Caki2 (cell line): ENCODE measurements at regions not wholly inside any gene's neighbourhood (a gene's known extent, or its start where the extent isn't known, plus 50 kb on each side); places are given as distances from the start of the nearest gene placed in this dataset.
"Not testable (repeated sequence)": the region's sequence is repeated elsewhere in the genome, so short reads cannot be mapped to it uniquely, and the experiment has no call there.

Experiments used
- DNase-seq: peaks from one replicate; pipeline ENCODE4 v3.0.0-alpha.2; 2015; ENCODE audit warnings: low read depth
- in situ Hi-C: cut with HindIII; loops from 2 replicates; pipeline ENCODE4 v1.10.0; 2016; ENCODE audit warnings: low sequenced_read_pairs, low pct_unique_long_range_greater_than_20kb, mixed read lengths

DNA sequence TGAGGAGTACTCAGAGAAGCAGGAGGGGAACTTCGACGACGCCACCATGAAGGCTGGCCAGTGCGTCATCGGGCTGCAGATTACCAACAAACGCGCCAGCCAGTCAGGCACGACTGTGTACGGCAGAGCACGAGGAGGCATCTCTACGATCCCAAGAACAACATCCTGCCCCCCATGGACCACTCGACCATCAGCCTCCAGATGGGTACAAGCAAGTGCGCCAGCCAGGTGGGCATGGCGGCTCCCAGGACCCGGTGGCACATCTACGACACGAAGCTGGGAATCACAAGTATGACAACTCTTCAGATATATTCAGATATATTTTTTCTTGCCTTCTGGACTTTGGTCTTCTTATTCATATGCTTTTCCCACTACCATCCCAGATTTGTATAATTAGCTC lies 454.5 kb downstream of the TUBA3C start:
- in situ Hi-C loops: not testable (repeated sequence)

DNA sequence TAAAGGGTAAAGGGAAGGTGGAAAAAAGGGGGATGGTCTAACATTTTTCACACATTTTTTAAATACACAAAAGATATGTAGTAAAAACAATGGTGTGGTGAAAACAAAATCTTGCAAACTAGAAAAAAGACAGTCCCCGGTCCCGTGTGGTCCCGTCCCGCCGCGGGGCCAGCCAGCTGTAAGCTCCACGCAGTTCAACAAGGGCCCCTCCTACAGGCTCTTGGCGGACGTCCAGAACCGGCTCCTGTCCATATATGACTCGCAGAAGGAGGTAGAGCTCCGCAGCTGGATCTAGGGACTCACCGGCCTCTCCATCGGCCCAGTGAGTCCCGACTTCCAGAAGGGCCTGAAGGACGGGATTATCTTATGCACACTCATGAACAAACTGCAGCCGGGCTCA lies 455.1 kb downstream of the TUBA3C start:
- DNase-seq, in situ Hi-C loops: not testable (repeated sequence)

More for the DNA sequence above, 454.5 kb downstream of the TUBA3C start:
- not testable (repeated sequence) for DNase-seq

GRCh38 chr13:18725242-18725822 lies 456.3 kb downstream of the TUBA3C start:
- in situ Hi-C loops, DNase-seq: not testable (repeated sequence)

DNA sequence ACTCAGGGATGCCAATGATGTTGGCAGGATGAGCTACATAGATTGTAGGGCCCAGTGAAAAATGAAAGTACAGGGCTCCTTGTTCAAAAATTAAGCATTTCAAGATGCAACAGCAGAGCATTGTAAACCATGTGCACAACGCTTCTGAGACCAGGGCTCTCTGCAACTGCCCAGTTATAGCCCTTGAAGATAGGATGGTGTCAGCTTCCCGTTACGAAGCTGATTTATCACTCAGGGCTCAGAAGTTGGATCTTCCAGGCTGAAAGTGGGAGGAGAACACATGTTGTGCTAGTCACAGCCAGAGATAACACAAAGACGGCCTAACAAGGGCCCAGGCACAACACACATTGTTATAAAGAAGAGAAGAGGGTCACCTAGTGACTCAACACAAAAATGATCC lies 466.7 kb downstream of the TUBA3C start:
- DNase-seq: no peak
- in situ Hi-C loops: no loop called here

DNA sequence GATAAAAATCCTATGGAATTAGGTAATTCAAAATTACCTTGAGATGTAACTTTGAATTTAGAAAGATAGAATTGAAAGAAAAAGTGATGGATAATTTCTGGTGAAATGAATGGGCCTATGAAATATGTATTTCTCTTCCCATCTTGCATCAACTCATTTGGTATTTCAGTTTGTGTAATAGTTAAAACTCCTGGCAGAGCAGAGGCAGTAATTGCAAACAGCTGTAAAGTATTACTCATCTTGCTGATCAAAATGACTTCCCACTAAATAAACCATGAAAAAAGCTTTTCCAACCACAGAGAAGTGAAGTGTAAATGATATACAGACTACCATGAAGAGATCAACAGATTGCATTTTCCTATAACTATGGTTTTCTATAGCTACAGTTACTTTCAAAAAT lies 471.0 kb downstream of the TUBA3C start:
- in situ Hi-C loops, DNase-seq: not testable (repeated sequence)

DNA sequence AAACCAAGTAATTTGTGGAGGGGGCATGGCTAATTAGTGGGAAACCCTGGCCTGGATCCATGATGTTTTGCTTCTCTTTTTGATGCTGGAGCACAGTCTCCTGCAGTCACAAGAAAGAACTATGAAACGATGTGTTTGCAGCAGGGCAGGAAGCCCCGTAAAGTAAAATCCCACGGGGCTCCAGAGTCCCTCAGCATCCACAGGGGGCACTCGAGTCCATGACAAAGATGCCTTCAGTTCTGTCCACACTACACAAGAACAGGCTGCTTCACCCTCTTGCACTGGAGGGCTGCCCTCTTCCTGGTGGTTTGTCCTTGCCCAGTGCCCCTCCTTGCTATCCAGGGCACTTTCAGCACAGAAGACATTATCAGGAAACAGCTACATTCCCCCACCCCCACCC lies 475.1 kb downstream of the TUBA3C start:
- DNase-seq, in situ Hi-C loops: not testable (repeated sequence)

- in situ Hi-C loops, DNase-seq: not testable (repeated sequence)
Measured at GRCh38 chr13:18702464-18703247, 479.0 kb downstream of the TUBA3C start.

GRCh38 chr13:18698332-18698731 lies 483.3 kb downstream of the TUBA3C start:
- in situ Hi-C loops: not testable (repeated sequence)

GRCh38 chr13:18697851-18698250 lies 483.8 kb downstream of the TUBA3C start:
- in situ Hi-C loops, DNase-seq: not testable (repeated sequence)

More at GRCh38 chr13:18698332-18698731, 483.3 kb downstream of the TUBA3C start:
- not testable (repeated sequence) for DNase-seq

GRCh38 chr13:18697221-18697620 lies 484.4 kb downstream of the TUBA3C start:
- in situ Hi-C loops, DNase-seq: not testable (repeated sequence)

- in situ Hi-C loops, DNase-seq: not testable (repeated sequence)
Measured at GRCh38 chr13:18677403-18677802, 504.2 kb downstream of the TUBA3C start.

- DNase-seq, in situ Hi-C loops: not testable (repeated sequence)
Measured at GRCh38 chr13:18675268-18675667, 506.4 kb downstream of the TUBA3C start.

GRCh38 chr13:18673794-18674193 lies 507.8 kb downstream of the TUBA3C start:
- DNase-seq, in situ Hi-C loops: not testable (repeated sequence)

GRCh38 chr13:18666585-18666984 lies 515.0 kb downstream of the TUBA3C start:
- DNase-seq, in situ Hi-C loops: not testable (repeated sequence)

GRCh38 chr13:18665716-18666115 lies 515.9 kb downstream of the TUBA3C start:
- in situ Hi-C loops: not testable (repeated sequence)

GRCh38 chr13:18665124-18665523 lies 516.5 kb downstream of the TUBA3C start:
- in situ Hi-C loops, DNase-seq: not testable (repeated sequence)

More at GRCh38 chr13:18665716-18666115, 515.9 kb downstream of the TUBA3C start:
- not testable (repeated sequence) for DNase-seq

GRCh38 chr13:18663222-18663621 lies 518.4 kb downstream of the TUBA3C start:
- in situ Hi-C loops, DNase-seq: not testable (repeated sequence)

DNA sequence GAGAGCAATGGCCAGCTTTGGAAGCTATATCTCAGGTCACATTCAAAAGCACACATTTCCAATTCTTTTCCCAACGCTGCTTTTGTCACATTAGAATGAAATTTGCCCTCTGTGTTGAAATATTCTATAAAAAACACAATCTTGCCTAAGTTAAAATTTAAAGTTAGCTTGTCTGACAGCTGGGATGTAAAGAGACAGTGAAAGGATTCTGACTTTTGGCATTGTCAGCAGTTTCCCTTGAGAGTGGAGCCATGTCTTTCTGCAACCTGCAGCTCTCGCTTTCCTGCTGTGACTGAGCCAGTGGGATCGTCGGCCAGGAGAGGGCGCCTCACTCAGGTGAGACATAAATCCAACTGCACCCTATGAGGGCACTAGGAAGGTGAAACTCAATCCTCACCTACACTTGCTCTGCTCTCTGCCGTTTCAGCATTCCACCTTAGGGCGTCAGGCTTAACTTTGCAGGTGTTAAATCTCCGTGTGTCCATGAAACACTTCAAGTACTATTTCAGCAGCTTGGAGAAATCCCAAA lies 537.9 kb downstream of the TUBA3C start:
- in situ Hi-C loops, DNase-seq: not testable (repeated sequence)

DNA sequence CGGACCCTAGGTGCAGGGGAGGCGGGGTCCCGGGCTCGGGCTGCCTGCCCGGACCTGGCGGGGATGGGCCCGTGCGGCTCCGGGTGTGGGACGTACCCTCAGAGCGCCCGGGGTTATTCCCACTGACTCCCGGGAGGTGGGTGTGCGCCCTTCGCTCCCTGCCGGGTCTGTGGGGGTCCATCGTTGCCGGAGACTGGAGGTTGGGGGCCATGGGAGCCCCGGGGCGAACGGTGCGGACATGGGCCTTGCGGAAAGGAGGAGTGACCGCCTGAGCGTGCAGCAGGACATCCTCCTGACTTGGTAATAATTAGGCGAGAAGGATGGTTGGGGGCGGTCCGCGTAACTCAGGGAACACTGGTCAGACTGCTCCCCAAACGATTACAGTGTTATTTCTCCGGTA lies 552.7 kb downstream of the TUBA3C start:
- DNase-seq, in situ Hi-C loops: not testable (repeated sequence)
